ENCODE measurements at regions not wholly inside any gene's neighbourhood (a gene's known extent, or its start where the extent isn't known, plus 50 kb on each side); places are given as distances from the start of the nearest gene placed in this dataset.

- no peak for TF ChIP-seq CTCF (IDR thresholded peaks at IDR 0.05; ENCODE audit: control insufficient read depth, insufficient read depth, low read depth, low read length, missing control alignments)
- no peak overlapping the region for H3K4me3 ChIP-seq (ENCODE audit: control insufficient read depth, low read depth, low read length)
- DNase-seq (ENCODE audit: low read depth), result no peak
These were observed 199.5 kb downstream of the GASK1B start for GRCh38 chr4:157973297-157973696.

- no peak for TF ChIP-seq CTCF (IDR thresholded peaks at IDR 0.05; ENCODE audit: control insufficient read depth, insufficient read depth, low read depth, low read length, missing control alignments)
- no peak for DNase-seq (ENCODE audit: low read depth)
- no peak overlapping the region for H3K4me3 ChIP-seq (ENCODE audit: control insufficient read depth, low read depth, low read length)
These were observed 208.4 kb downstream of the GASK1B start for GRCh38 chr4:157964463-157964862.

- H3K4me3 ChIP-seq (ENCODE audit: control insufficient read depth, low read depth, low read length), result no peak overlapping the region
- DNase-seq (ENCODE audit: low read depth), result no peak
- TF ChIP-seq CTCF (IDR thresholded peaks at IDR 0.05; ENCODE audit: control insufficient read depth, insufficient read depth, low read depth, low read length, missing control alignments), result no peak
These were observed 211.4 kb downstream of the GASK1B start for GRCh38 chr4:157961229-157961990.

- TF ChIP-seq CTCF (IDR thresholded peaks at IDR 0.05; ENCODE audit: control insufficient read depth, insufficient read depth, low read depth, low read length, missing control alignments), result no peak
- DNase-seq (ENCODE audit: low read depth), result no peak
- no peak overlapping the region for H3K4me3 ChIP-seq (ENCODE audit: control insufficient read depth, low read depth, low read length)
These were observed 214.9 kb downstream of the GASK1B start for GRCh38 chr4:157957905-157958304.

GRCh38 chr4:157942017-157942416 lies 230.8 kb downstream of the GASK1B start:
- no peak for TF ChIP-seq CTCF (IDR thresholded peaks at IDR 0.05; ENCODE audit: control insufficient read depth, insufficient read depth, low read depth, low read length, missing control alignments)
- no peak for DNase-seq (ENCODE audit: low read depth)
- no peak overlapping the region for H3K4me3 ChIP-seq (ENCODE audit: control insufficient read depth, low read depth, low read length)

- DNase-seq (ENCODE audit: low read depth), result no peak
- H3K4me3 ChIP-seq (ENCODE audit: control insufficient read depth, low read depth, low read length), result no peak overlapping the region
- TF ChIP-seq CTCF (IDR thresholded peaks at IDR 0.05; ENCODE audit: control insufficient read depth, insufficient read depth, low read depth, low read length, missing control alignments), result no peak
These were observed 238.7 kb downstream of the GASK1B start for GRCh38 chr4:157934151-157934550.
